ENCODE measurements at regions not wholly inside any gene's neighbourhood (a gene's known extent, or its start where the extent isn't known, plus 50 kb on each side); places are given as distances from the start of the nearest gene placed in this dataset.
"Not testable (repeated sequence)": the region's sequence is repeated elsewhere in the genome, so short reads cannot be mapped to it uniquely, and the experiment has no call there.

- WGBS (ENCODE audit: insufficient coverage) = 71% methylated on average over 9 of the region's 9 CpGs
- H3K4me1 ChIP-seq (ENCODE audit: control insufficient read depth, insufficient read depth, low read length); H3K36me3 ChIP-seq (ENCODE audit: control insufficient read depth, insufficient read depth, low read length); H3K27ac ChIP-seq (ENCODE audit: low read length); H3K27me3 ChIP-seq (ENCODE audit: control insufficient read depth, insufficient read depth, low read length); H3K4me3 ChIP-seq (ENCODE audit: low read length); DNase-seq: not testable (repeated sequence)
- peaks cover 85% of the 10 kb centered on the region for H3K9me3 ChIP-seq (replicated peaks; ENCODE audit: control insufficient read depth, low read depth, low read length)
These were observed 2583.2 kb upstream of the TPTE start for GRCh38 chr21:7938223-7938622.

GRCh38 chr21:7941432-7941831 lies 2580.0 kb upstream of the TPTE start:
- 81% methylated on average over 12 of the region's 12 CpGs for WGBS (ENCODE audit: insufficient coverage)
- H3K4me1 ChIP-seq (ENCODE audit: control insufficient read depth, insufficient read depth, low read length); H3K27ac ChIP-seq (ENCODE audit: low read length); H3K4me3 ChIP-seq (ENCODE audit: low read length); DNase-seq; H3K36me3 ChIP-seq (ENCODE audit: control insufficient read depth, insufficient read depth, low read length); H3K27me3 ChIP-seq (ENCODE audit: control insufficient read depth, insufficient read depth, low read length): not testable (repeated sequence)
- peaks cover 88% of the 10 kb centered on the region for H3K9me3 ChIP-seq (replicated peaks; ENCODE audit: control insufficient read depth, low read depth, low read length)

- not testable (repeated sequence) for H3K36me3 ChIP-seq (ENCODE audit: control insufficient read depth, insufficient read depth, low read length); H3K27me3 ChIP-seq (ENCODE audit: control insufficient read depth, insufficient read depth, low read length); H3K27ac ChIP-seq (ENCODE audit: low read length); DNase-seq; H3K4me1 ChIP-seq (ENCODE audit: control insufficient read depth, insufficient read depth, low read length); H3K4me3 ChIP-seq (ENCODE audit: low read length)
- H3K9me3 ChIP-seq (replicated peaks; ENCODE audit: control insufficient read depth, low read depth, low read length) = peaks cover 90% of the 10 kb centered on the region
- 72% methylated on average over 15 of the region's 15 CpGs for WGBS (ENCODE audit: insufficient coverage)
These were observed 2579.2 kb upstream of the TPTE start for GRCh38 chr21:7942219-7942618.

- 81% methylated on average over 8 of the region's 8 CpGs for WGBS (ENCODE audit: insufficient coverage)
- H3K9me3 ChIP-seq (replicated peaks; ENCODE audit: control insufficient read depth, low read depth, low read length) = peaks cover 90% of the 10 kb centered on the region
- not testable (repeated sequence) for H3K36me3 ChIP-seq (ENCODE audit: control insufficient read depth, insufficient read depth, low read length); H3K27me3 ChIP-seq (ENCODE audit: control insufficient read depth, insufficient read depth, low read length); H3K4me3 ChIP-seq (ENCODE audit: low read length); H3K27ac ChIP-seq (ENCODE audit: low read length); DNase-seq; H3K4me1 ChIP-seq (ENCODE audit: control insufficient read depth, insufficient read depth, low read length)
These were observed 2577.8 kb upstream of the TPTE start for GRCh38 chr21:7943534-7943933.

GRCh38 chr21:7947422-7947821 lies 2574.0 kb upstream of the TPTE start:
- peaks cover 96% of the 10 kb centered on the region for H3K9me3 ChIP-seq (replicated peaks; ENCODE audit: control insufficient read depth, low read depth, low read length)
- no peaks in the 10 kb centered on the region for H3K36me3 ChIP-seq (ENCODE audit: control insufficient read depth, insufficient read depth, low read length)
- H3K27me3 ChIP-seq (ENCODE audit: control insufficient read depth, insufficient read depth, low read length) = no peaks in the 10 kb centered on the region
- DNase-seq = no peak
- H3K4me3 ChIP-seq (ENCODE audit: low read length) = no peak overlapping the region
- WGBS (ENCODE audit: insufficient coverage) = 58% methylated on average over 4 of the region's 4 CpGs
- no peak overlapping the region for H3K27ac ChIP-seq (ENCODE audit: low read length)
- H3K4me1 ChIP-seq (ENCODE audit: control insufficient read depth, insufficient read depth, low read length) = no peaks in the 10 kb centered on the region

GRCh38 chr21:7948727-7949126 lies 2572.7 kb upstream of the TPTE start:
- peaks cover 96% of the 10 kb centered on the region for H3K9me3 ChIP-seq (replicated peaks; ENCODE audit: control insufficient read depth, low read depth, low read length)
- DNase-seq; H3K4me3 ChIP-seq (ENCODE audit: low read length); H3K27me3 ChIP-seq (ENCODE audit: control insufficient read depth, insufficient read depth, low read length); H3K36me3 ChIP-seq (ENCODE audit: control insufficient read depth, insufficient read depth, low read length); H3K4me1 ChIP-seq (ENCODE audit: control insufficient read depth, insufficient read depth, low read length); H3K27ac ChIP-seq (ENCODE audit: low read length): not testable (repeated sequence)
- WGBS (ENCODE audit: insufficient coverage) = 72% methylated on average over 7 of the region's 7 CpGs

GRCh38 chr21:7949882-7950281 lies 2571.5 kb upstream of the TPTE start:
- peaks cover 91% of the 10 kb centered on the region for H3K9me3 ChIP-seq (replicated peaks; ENCODE audit: control insufficient read depth, low read depth, low read length)
- DNase-seq; H3K27me3 ChIP-seq (ENCODE audit: control insufficient read depth, insufficient read depth, low read length); H3K36me3 ChIP-seq (ENCODE audit: control insufficient read depth, insufficient read depth, low read length); H3K4me3 ChIP-seq (ENCODE audit: low read length); H3K27ac ChIP-seq (ENCODE audit: low read length); H3K4me1 ChIP-seq (ENCODE audit: control insufficient read depth, insufficient read depth, low read length): not testable (repeated sequence)
- WGBS (ENCODE audit: insufficient coverage) = 44% methylated on average over 6 of the region's 6 CpGs

- no peaks in the 10 kb centered on the region for H3K36me3 ChIP-seq (ENCODE audit: control insufficient read depth, insufficient read depth, low read length)
- no peaks in the 10 kb centered on the region for H3K4me1 ChIP-seq (ENCODE audit: control insufficient read depth, insufficient read depth, low read length)
- H3K4me3 ChIP-seq (ENCODE audit: low read length) = no peak overlapping the region
- peaks cover 93% of the 10 kb centered on the region for H3K9me3 ChIP-seq (replicated peaks; ENCODE audit: control insufficient read depth, low read depth, low read length)
- no peaks in the 10 kb centered on the region for H3K27me3 ChIP-seq (ENCODE audit: control insufficient read depth, insufficient read depth, low read length)
- 60% methylated on average over 14 of the region's 14 CpGs for WGBS (ENCODE audit: insufficient coverage)
- DNase-seq = no peak
- H3K27ac ChIP-seq (ENCODE audit: low read length) = no peak overlapping the region
These were observed 2569.4 kb upstream of the TPTE start for GRCh38 chr21:7951854-7952519.

GRCh38 chr21:7952648-7953047 lies 2568.7 kb upstream of the TPTE start:
- peaks cover 93% of the 10 kb centered on the region for H3K9me3 ChIP-seq (replicated peaks; ENCODE audit: control insufficient read depth, low read depth, low read length)
- H3K4me3 ChIP-seq (ENCODE audit: low read length) = no peak overlapping the region
- H3K27me3 ChIP-seq (ENCODE audit: control insufficient read depth, insufficient read depth, low read length) = no peaks in the 10 kb centered on the region
- no peak overlapping the region for H3K27ac ChIP-seq (ENCODE audit: low read length)
- H3K4me1 ChIP-seq (ENCODE audit: control insufficient read depth, insufficient read depth, low read length) = no peaks in the 10 kb centered on the region
- 64% methylated on average over 12 of the region's 12 CpGs for WGBS (ENCODE audit: insufficient coverage)
- no peak for DNase-seq
- no peaks in the 10 kb centered on the region for H3K36me3 ChIP-seq (ENCODE audit: control insufficient read depth, insufficient read depth, low read length)

GRCh38 chr21:7953058-7953457 lies 2568.3 kb upstream of the TPTE start:
- H3K9me3 ChIP-seq (replicated peaks; ENCODE audit: control insufficient read depth, low read depth, low read length) = peaks cover 93% of the 10 kb centered on the region

More at GRCh38 chr21:7953058-7953457, 2568.3 kb upstream of the TPTE start:
- no peak for DNase-seq
- WGBS (ENCODE audit: insufficient coverage) = 50% methylated on average over 2 of the region's 2 CpGs
- H3K4me1 ChIP-seq (ENCODE audit: control insufficient read depth, insufficient read depth, low read length) = no peaks in the 10 kb centered on the region
- no peaks in the 10 kb centered on the region for H3K36me3 ChIP-seq (ENCODE audit: control insufficient read depth, insufficient read depth, low read length)
- no peak overlapping the region for H3K4me3 ChIP-seq (ENCODE audit: low read length)
- H3K27ac ChIP-seq (ENCODE audit: low read length) = no peak overlapping the region
- H3K27me3 ChIP-seq (ENCODE audit: control insufficient read depth, insufficient read depth, low read length) = no peaks in the 10 kb centered on the region

All from muscle of leg (tissue), 3 donors.